HG02588 (cell line): ENCODE measurements at regions not wholly inside any gene's neighbourhood (a gene's known extent, or its start where the extent isn't known, plus 50 kb on each side); places are given as distances from the start of the nearest gene placed in this dataset.

Source experiments
- ATAC-seq: cut with Tn5 transposase; IDR thresholded peaks from one replicate; pipeline ENCODE4 v1.9.1; 2021; ENCODE audit warnings: mild to moderate bottlenecking, moderate library complexity; ENCODE audit not compliant: unreplicated experiment

DNA sequence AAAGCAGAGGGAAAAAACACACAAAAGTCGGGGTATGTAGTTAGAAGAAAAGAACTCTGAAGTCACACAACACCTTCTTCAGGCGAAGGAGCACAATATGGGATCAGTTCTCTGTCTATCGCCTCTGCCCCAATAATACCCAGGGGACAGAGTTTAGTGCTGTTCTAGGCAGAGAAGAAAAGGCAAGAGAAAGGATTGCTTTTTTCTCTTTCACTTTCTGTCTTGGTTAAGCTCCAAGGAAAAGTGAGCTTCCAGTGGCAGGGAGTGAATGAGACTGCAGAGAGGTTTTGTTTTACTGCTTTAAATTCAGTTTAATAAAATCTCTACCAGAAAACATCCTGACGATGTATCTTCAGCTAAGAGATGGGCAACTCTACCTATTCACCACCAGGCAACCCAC, 86.6 kb upstream of the STXBP5 start:
- no peak for ATAC-seq

DNA sequence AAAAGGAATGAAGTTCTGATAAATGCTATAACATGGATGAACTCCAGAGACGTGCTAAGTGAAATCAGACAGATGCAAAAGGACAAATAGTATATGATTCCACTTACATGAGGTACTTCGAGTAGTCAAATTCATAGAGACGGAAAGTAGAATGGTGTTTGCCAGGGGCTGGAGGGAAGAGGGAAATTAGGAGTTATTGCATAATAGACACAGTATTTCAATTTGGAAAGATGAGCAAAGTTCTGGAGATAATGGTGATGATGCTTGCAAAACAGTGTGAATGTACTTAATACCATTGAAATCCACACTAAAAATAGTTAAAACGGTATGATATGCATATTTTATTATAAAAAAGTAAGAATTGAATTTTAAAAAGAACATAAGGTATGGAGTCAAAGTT, 84.9 kb upstream of the STXBP5 start:
- ATAC-seq = no peak

GRCh38 chr6:147122823-147123222, 81.4 kb upstream of the STXBP5 start:
- no peak for ATAC-seq

DNA sequence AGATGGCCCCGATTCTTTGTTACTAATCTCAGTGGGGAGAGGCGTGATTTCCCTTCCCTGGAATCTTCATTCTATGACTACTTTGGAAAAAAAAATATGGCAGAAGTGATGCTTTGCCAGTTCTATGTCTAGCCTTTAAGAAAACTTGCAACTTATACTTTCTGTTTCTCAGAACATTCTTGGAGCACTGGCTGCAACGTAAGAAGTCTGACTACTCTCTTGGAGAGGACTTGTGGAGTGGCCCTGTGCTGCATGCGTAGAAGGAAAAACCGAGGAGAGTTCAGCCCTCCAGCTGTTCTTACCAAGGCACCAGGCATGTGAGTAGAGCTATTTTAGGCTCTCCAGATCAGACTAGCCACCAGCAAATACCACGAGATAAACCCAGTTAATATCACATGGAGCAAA, 77.6 kb upstream of the STXBP5 start:
- no peak for ATAC-seq

DNA sequence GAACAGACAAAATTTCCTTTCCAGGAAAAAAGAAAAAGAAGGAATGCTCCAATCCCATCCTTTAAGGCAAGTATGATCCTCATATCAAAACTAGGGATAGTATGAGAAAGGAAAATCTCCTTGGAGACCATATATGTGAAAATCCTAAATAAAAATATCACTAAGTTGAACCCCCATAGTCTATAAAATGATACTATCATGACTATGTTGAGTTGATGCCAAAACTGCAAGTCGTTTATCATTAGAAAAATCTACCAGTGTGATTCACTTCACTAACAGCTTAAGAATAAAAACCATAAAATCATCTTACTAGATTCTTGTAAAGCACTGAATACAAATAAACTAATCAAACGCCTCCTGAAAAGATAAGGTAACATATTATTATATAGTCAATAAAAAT, 76.6 kb upstream of the STXBP5 start:
- ATAC-seq = no peak

DNA sequence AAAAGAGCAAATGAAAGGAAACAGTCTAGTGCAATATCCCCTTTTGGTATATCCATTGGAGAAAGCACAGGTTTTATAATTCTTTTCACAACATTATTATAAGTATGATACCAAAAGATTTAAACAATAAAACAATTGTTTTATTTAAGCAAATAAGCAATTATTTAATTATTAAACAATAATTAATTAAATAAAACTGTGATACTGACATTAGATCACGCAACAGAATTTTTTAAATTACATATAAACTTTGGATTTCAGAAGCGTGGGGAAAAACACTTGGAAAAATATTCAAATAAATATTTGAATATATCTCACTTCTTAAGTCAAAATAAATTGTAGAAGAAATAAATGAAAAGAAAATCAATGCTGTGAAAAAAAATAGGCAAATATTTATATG, 76.2 kb upstream of the STXBP5 start:
- ATAC-seq = no peak

DNA sequence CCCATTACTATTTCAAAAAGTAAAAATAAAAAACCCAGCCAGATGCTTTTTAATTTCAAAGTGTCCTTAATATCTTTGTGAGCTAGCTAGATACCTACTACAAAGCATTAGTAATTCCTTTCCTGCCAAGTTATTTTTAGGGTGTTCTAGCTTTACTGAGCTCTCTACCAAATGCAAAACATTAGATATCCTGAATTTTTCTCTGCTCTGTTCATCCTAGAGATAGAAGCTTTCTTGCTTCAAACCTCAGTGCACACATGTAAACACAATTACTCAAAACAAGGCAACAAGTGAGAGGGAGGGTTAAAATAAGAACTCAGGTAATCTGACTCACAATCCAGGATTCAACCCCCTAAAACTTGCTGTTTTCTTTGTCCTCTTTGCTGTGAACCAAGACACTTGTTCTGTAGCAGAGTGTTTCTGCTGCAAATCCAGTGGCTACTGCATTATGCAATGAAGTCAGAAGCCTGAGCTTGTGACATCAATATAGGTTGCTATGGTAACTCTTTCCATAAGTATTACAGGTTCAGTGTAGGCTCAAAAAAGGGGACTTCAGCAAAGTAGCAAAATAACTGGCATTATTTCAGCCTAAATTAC, 72.6 kb upstream of the STXBP5 start:
- ATAC-seq = no peak

GRCh38 chr6:147132889-147133288, 71.3 kb upstream of the STXBP5 start:
- no peak for ATAC-seq

- no peak for ATAC-seq
These were observed 70.5 kb upstream of the STXBP5 start for GRCh38 chr6:147133669-147134068.

DNA sequence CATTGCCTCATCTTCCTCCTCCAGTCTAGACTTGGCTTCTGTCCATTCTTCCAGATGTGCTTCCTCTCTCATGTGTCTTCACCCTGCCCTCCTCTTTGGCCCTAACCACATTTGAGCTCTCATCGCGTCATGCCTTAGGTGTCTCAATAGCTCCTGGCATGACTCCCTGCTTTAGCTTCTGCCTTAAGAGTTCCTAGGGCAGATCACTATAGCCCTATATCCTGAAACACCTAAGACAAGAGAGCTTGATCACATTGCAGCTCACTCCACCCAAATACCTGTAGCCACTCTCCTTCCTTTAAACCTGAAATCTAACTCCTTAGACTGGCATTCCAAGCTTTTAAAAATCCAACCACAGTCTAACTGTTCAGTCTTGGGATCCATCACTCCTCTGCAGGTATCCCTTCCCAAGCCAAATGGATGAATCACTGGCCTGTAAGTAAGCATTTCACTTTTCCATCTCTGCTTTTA, 69.0 kb upstream of the STXBP5 start:
- ATAC-seq = no peak

DNA sequence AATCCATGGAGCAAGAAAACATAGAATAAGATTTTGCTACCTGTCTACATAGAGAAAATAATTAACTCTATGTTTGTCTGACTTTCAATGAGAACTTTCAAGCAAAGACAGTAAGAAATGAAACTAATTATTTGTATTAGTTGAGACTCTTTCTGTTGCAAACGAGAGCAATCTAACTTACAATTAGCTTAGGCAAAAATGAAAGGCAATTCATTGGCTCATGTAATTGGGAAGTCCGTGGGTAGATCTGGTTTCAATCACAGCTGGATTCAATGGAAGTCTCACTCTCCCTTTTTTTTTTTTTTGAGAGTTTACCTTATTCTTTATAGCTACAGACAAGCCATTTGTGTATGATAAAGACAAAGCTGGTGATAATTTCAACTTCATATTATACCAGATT, 68.2 kb upstream of the STXBP5 start:
- no peak for ATAC-seq

DNA sequence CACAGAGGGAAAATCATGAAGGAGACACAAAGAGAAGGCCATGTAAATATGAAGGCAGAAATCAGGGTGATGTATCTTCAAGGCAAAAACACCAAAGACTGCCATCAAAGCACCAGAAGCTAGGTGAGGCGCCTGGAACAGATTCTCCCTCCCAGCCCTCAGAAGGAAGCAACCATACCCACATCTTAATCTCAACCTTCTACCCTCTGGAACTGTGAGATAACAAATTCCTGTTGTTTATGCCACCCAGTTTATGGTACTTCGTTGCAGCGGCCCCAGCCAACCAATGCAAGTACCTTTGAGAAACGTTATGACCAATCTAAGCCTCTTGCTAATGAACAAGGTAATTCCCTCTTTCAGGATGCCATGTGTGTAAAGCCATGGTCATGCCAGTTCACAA, 66.2 kb upstream of the STXBP5 start:
- no peak for ATAC-seq

GRCh38 chr6:147138835-147139234, 65.4 kb upstream of the STXBP5 start:
- ATAC-seq = no peak

GRCh38 chr6:147141711-147142308, 62.4 kb upstream of the STXBP5 start:
- ATAC-seq = no peak

- ATAC-seq = no peak
These were observed 61.5 kb upstream of the STXBP5 start for GRCh38 chr6:147142684-147143245.

GRCh38 chr6:147149092-147149491, 55.1 kb upstream of the STXBP5 start:
- ATAC-seq = no peak

- ATAC-seq = no peak
These were observed 54.4 kb upstream of the STXBP5 start for GRCh38 chr6:147149826-147150225.

- ATAC-seq = no peak
These were observed 53.9 kb upstream of the STXBP5 start for GRCh38 chr6:147150293-147150692.
